ENCODE measurements at regions not wholly inside any gene's neighbourhood (a gene's known extent, or its start where the extent isn't known, plus 50 kb on each side); places are given as distances from the start of the nearest gene placed in this dataset.

DNA sequence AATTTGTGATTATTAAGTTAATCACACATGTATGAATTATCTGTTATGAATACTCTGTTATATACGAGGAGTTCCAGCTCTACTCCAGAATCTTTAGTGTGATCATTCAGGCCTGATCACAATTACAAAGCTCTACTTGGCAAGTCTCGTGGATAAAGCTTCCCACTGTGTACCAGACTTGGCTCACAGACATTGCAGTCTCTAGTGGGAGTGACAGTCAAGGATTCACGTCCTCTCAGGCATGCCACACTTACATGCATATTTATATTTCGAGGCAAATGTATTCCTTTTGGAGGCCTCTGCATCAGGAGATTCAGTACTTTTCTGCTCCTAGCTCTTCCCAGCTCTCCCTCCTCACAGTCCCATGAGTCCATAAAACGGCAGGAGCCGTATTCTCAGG lies 403.4 kb upstream of the CDH7 start:
- Histone ChIP-seq H3K27me3 (ENCODE audit: control insufficient read depth, insufficient read depth, low read length, poor library complexity, severe bottlenecking) (no peaks in the 10 kb centered on the region), H3K27ac (ENCODE audit: low read depth, low read length) (no peak overlapping the region), H3K4me1 (ENCODE audit: control insufficient read depth, insufficient read depth, low read length) (no peaks in the 10 kb centered on the region), H3K9ac (ENCODE audit: extremely low read depth, low read length, poor library complexity, severe bottlenecking) (no peak overlapping the region), H3K4me3 (ENCODE audit: low read length) (no peak overlapping the region), H3K9me3 (ENCODE audit: control insufficient read depth, low read length) (no peaks in the 10 kb centered on the region), H3K36me3 (ENCODE audit: control insufficient read depth, insufficient read depth, low read length) (no peaks in the 10 kb centered on the region)
- H3K36me3 Mint-ChIP-seq (ENCODE audit: low read depth) = no peaks in the 10 kb centered on the region
- no peaks in the 10 kb centered on the region for H3K9me3 Mint-ChIP-seq
- TF ChIP-seq, protein P1, sequence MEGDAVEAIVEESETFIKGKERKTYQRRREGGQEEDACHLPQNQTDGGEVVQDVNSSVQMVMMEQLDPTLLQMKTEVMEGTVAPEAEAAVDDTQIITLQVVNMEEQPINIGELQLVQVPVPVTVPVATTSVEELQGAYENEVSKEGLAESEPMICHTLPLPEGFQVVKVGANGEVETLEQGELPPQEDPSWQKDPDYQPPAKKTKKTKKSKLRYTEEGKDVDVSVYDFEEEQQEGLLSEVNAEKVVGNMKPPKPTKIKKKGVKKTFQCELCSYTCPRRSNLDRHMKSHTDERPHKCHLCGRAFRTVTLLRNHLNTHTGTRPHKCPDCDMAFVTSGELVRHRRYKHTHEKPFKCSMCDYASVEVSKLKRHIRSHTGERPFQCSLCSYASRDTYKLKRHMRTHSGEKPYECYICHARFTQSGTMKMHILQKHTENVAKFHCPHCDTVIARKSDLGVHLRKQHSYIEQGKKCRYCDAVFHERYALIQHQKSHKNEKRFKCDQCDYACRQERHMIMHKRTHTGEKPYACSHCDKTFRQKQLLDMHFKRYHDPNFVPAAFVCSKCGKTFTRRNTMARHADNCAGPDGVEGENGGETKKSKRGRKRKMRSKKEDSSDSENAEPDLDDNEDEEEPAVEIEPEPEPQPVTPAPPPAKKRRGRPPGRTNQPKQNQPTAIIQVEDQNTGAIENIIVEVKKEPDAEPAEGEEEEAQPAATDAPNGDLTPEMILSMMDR (conservative IDR thresholded peaks at IDR 0.05) = no peak
- DNase-seq = no peak
- H3K4me1 Mint-ChIP-seq = no peaks in the 10 kb centered on the region
- no peak overlapping the region for H3K27ac Mint-ChIP-seq
- WGBS, 2 experiments (ENCODE audit: insufficient coverage in 1 of 2, insufficient read length in 1 of 2) = 90 to 94% methylated on average over 4 to 6 of the region's 6 CpGs
- no peaks in the 10 kb centered on the region for H3K27me3 Mint-ChIP-seq (ENCODE audit: insufficient read depth)
- no peak overlapping the region for H3K4me3 Mint-ChIP-seq

DNA sequence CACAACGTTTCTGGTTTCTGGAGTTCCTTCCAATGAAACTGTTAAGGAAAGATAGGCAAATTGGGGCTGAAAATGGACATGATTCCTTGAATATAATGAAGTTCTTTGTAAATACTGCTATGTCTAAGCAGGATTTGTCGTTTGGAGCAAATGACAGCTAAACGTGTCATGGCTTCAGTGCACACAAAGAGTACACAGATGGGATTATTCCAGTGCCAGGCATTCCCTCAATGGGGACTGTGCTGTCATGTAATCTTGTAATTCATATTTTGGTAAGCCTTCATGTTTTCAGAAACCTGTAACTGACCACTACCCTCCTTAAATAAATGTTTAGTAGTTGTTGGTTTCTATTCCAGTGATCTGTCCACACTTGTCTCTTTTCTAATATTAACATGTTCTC lies 404.7 kb upstream of the CDH7 start:
- Histone ChIP-seq H3K9me3 (ENCODE audit: control insufficient read depth, low read length) (no peaks in the 10 kb centered on the region), H3K27ac (ENCODE audit: low read depth, low read length) (no peak overlapping the region), H3K9ac (ENCODE audit: extremely low read depth, low read length, poor library complexity, severe bottlenecking) (no peak overlapping the region), H3K27me3 (ENCODE audit: control insufficient read depth, insufficient read depth, low read length, poor library complexity, severe bottlenecking) (no peaks in the 10 kb centered on the region), H3K4me1 (ENCODE audit: control insufficient read depth, insufficient read depth, low read length) (no peaks in the 10 kb centered on the region), H3K36me3 (ENCODE audit: control insufficient read depth, insufficient read depth, low read length) (no peaks in the 10 kb centered on the region), H3K4me3 (ENCODE audit: low read length) (no peak overlapping the region)
- TF ChIP-seq, protein P1 (conservative IDR thresholded peaks at IDR 0.05) = no peak
- Mint-ChIP-seq H3K27ac (no peak overlapping the region), H3K4me3 (no peak overlapping the region), H3K9me3 (no peaks in the 10 kb centered on the region), H3K27me3 (ENCODE audit: insufficient read depth) (no peaks in the 10 kb centered on the region), H3K36me3 (ENCODE audit: low read depth) (no peaks in the 10 kb centered on the region), H3K4me1 (no peaks in the 10 kb centered on the region)
- WGBS, 2 experiments (ENCODE audit: insufficient coverage in 1 of 2, insufficient read length in 1 of 2) = 88 to 92% methylated on average over 3 of the region's 3 CpGs
- DNase-seq = no peak

GRCh38 chr18:65343571-65343970 lies 407.2 kb upstream of the CDH7 start:
- Mint-ChIP-seq H3K9me3 (no peaks in the 10 kb centered on the region), H3K36me3 (ENCODE audit: low read depth) (no peaks in the 10 kb centered on the region), H3K27ac (no peak overlapping the region), H3K27me3 (ENCODE audit: insufficient read depth) (no peaks in the 10 kb centered on the region), H3K4me1 (no peaks in the 10 kb centered on the region), H3K4me3 (no peak overlapping the region)
- no peak overlapping the region for H3K9ac ChIP-seq (ENCODE audit: extremely low read depth, low read length, poor library complexity, severe bottlenecking)
- DNase-seq = no peak
- no peak overlapping the region for H3K27ac ChIP-seq (ENCODE audit: low read depth, low read length)
- WGBS, 2 experiments (ENCODE audit: insufficient coverage in 1 of 2, insufficient read length in 1 of 2) = 90 to 98% methylated on average over 2 to 5 of the region's 5 CpGs
- no peaks in the 10 kb centered on the region for H3K4me1 ChIP-seq (ENCODE audit: control insufficient read depth, insufficient read depth, low read length)
- TF ChIP-seq, protein P1 (conservative IDR thresholded peaks at IDR 0.05) = no peak
- H3K36me3 ChIP-seq (ENCODE audit: control insufficient read depth, insufficient read depth, low read length) = no peaks in the 10 kb centered on the region
- H3K9me3 ChIP-seq (ENCODE audit: control insufficient read depth, low read length) = no peaks in the 10 kb centered on the region
- no peaks in the 10 kb centered on the region for H3K27me3 ChIP-seq (ENCODE audit: control insufficient read depth, insufficient read depth, low read length, poor library complexity, severe bottlenecking)
- no peak overlapping the region for H3K4me3 ChIP-seq (ENCODE audit: low read length)

Measured in endodermal cell (in vitro differentiated cells).